AG04450 (cell line): ENCODE measurements at regions not wholly inside any gene's neighbourhood (a gene's known extent, or its start where the extent isn't known, plus 50 kb on each side); places are given as distances from the start of the nearest gene placed in this dataset.

Experiments used
- CTCF ChIA-PET: fragments of 300-600, 350-600 bp; formaldehyde crosslinking; extraction: SDS; loops from one replicate; lab custom pipeline; 2022; ENCODE audit warnings: antibody characterized with exemption, inconsistent platforms; lab: Charles Lee
- POLR2A ChIA-PET: fragments of 350-600 bp; formaldehyde crosslinking; extraction: SDS; loops from one replicate; lab custom pipeline; 2021; ENCODE audit warnings: antibody characterized with exemption, inconsistent platforms; lab: Yijun Ruan, JAX
- DNase-seq: peaks from one replicate; pipeline ENCODE4 v3.0.0-alpha.2; 2011; ENCODE audit warnings: low read depth, low spot score
- H3K27ac ChIP-seq: one replicate; pipeline ENCODE4 v1.5.1; 2012; ENCODE audit warnings: low read depth, low read length, control low read depth
- H3K27me3 ChIP-seq: one replicate; pipeline ENCODE4 v1.6.0; 2012; ENCODE audit warnings: low read length; ENCODE audit not compliant: control insufficient read depth, insufficient read depth
- H3K4me3 ChIP-seq: 2 replicates; pipeline ENCODE4 v1.5.1; 2011; ENCODE audit warnings: mild to moderate bottlenecking, low read depth, low read length, control low read depth
- H3K9me3 ChIP-seq: 2 replicates; pipeline ENCODE4 v1.5.1; 2012; ENCODE audit warnings: low read length; ENCODE audit not compliant: control insufficient read depth, insufficient read depth
- CTCF ChIP-seq: IDR thresholded peaks from 2 replicates; pipeline ENCODE4 v1.5.1; 2011; ENCODE audit warnings: low read depth, low read length, control low read depth, inconsistent platforms

GRCh38 chr18:70446063-70446462, 157.2 kb downstream of the SOCS6 start:
- TF ChIP-seq CTCF = no peak
- peaks cover 21% of the 10 kb centered on the region for H3K9me3 ChIP-seq
- H3K27me3 ChIP-seq = no peaks in the 10 kb centered on the region
- no peak for DNase-seq
- ChIA-PET POLR2A (interaction anchor here (0.6 kb wide), 1 partner anchor 649 kb away, joined by 3 read pairs; no protein-coding TSS in a partner anchor), CTCF (interaction anchor here (1.2 to 11.6 kb wide), 4 partner anchors 9 to 275 kb away, joined by 3 to 296 read pairs (median 18); no protein-coding TSS in a partner anchor)
- no peak overlapping the region for H3K27ac ChIP-seq
- H3K4me3 ChIP-seq = no peak overlapping the region

- Histone ChIP-seq H3K9me3 (peaks cover 21% of the 10 kb centered on the region), H3K27ac (no peak overlapping the region), H3K4me3 (no peak overlapping the region), H3K27me3 (no peaks in the 10 kb centered on the region)
- CTCF ChIA-PET = no interaction called here
- no peak for DNase-seq
- TF ChIP-seq CTCF = no peak
- POLR2A ChIA-PET = no interaction called here
Observed at GRCh38 chr18:70442933-70443332, 154.1 kb downstream of the SOCS6 start.

- POLR2A ChIA-PET = no interaction called here
Observed at GRCh38 chr18:70432804-70433400, 144.1 kb downstream of the SOCS6 start.

GRCh38 chr18:70431203-70431624, 142.4 kb downstream of the SOCS6 start:
- Histone ChIP-seq H3K27ac (peak overlapping the region; percentile 11), H3K4me3 (no peak overlapping the region), H3K27me3 (no peaks in the 10 kb centered on the region), H3K9me3 (peaks cover 5% of the 10 kb centered on the region; the same call in 1 of the 2 replicates)
- TF ChIP-seq CTCF = no peak
- ChIA-PET CTCF (interaction anchor here (0.9 to 7.5 kb wide), 3 partner anchors 20 to 237 kb away, joined by 3 to 302 read pairs (median 4); no protein-coding TSS in a partner anchor), POLR2A (interaction anchor here (0.7 to 0.8 kb wide), 2 partner anchors 10 to 298 kb away, joined by 3 to 8 read pairs; no protein-coding TSS in a partner anchor)
- peak; percentile 47 for DNase-seq

More at GRCh38 chr18:70432804-70433400, 144.1 kb downstream of the SOCS6 start:
- H3K27ac ChIP-seq = no peak overlapping the region
- DNase-seq = no peak
- CTCF ChIA-PET = interaction anchor here (0.6 to 7.5 kb wide), 37 partner anchors 10 to 1227 kb away, joined by 3 to 302 read pairs (median 5); partner anchors contain the start of gene RTTN
- no peaks in the 10 kb centered on the region for H3K27me3 ChIP-seq
- no peak overlapping the region for H3K4me3 ChIP-seq
- peaks cover 5% of the 10 kb centered on the region; the same call in 1 of the 2 replicates for H3K9me3 ChIP-seq
- TF ChIP-seq CTCF = no peak
